ENCODE measurements at regions not wholly inside any gene's neighbourhood (a gene's known extent, or its start where the extent isn't known, plus 50 kb on each side); places are given as distances from the start of the nearest gene placed in this dataset.

DNA sequence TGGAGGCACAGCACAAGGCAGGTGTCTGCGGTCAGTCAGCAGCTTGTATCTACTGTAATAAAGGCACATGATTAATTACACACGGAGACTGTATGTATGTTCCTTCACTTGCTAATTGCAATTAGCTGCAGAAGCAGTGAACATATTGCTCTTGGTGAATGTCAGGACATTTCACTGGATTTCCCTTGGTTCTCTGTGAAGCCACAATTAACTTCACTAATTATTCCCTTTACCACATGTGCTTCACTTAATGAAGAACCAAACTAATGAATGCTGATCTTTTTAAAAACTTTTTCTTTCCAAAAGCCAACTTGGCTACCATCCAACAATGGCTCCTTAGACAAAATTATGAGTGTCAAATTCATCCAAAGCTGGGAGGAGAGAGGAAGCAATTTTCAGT, 290.7 kb downstream of the ADRA2A start:
- Histone ChIP-seq H3K27ac (no peak overlapping the region), H3K4me1 (no peaks in the 10 kb centered on the region), H3K27me3 (no peaks in the 10 kb centered on the region), H3K4me3 (no peak overlapping the region), H3K36me3 (no peaks in the 10 kb centered on the region), H3K9me3 (no peaks in the 10 kb centered on the region)
- 86 to 87% methylated on average over 2 of the region's 2 CpGs for WGBS, 2 donors
- no peak for TF ChIP-seq POLR2A (IDR thresholded peaks at IDR 0.05)
- TF ChIP-seq, protein P1, sequence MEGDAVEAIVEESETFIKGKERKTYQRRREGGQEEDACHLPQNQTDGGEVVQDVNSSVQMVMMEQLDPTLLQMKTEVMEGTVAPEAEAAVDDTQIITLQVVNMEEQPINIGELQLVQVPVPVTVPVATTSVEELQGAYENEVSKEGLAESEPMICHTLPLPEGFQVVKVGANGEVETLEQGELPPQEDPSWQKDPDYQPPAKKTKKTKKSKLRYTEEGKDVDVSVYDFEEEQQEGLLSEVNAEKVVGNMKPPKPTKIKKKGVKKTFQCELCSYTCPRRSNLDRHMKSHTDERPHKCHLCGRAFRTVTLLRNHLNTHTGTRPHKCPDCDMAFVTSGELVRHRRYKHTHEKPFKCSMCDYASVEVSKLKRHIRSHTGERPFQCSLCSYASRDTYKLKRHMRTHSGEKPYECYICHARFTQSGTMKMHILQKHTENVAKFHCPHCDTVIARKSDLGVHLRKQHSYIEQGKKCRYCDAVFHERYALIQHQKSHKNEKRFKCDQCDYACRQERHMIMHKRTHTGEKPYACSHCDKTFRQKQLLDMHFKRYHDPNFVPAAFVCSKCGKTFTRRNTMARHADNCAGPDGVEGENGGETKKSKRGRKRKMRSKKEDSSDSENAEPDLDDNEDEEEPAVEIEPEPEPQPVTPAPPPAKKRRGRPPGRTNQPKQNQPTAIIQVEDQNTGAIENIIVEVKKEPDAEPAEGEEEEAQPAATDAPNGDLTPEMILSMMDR (IDR thresholded peaks at IDR 0.05): no peak
- TF ChIP-seq EP300 (IDR thresholded peaks at IDR 0.05): no peak
- DNase-seq (ENCODE audit: low spot score in 2 of 2): no peak

- Histone ChIP-seq H3K36me3 (no peaks in the 10 kb centered on the region), H3K27ac (no peak overlapping the region), H3K4me1 (no peaks in the 10 kb centered on the region), H3K4me3 (no peak overlapping the region), H3K9me3 (no peaks in the 10 kb centered on the region), H3K27me3 (no peaks in the 10 kb centered on the region)
- TF ChIP-seq EP300 (IDR thresholded peaks at IDR 0.05) (no peak), POLR2A (IDR thresholded peaks at IDR 0.05) (no peak)
- TF ChIP-seq, protein P1 (IDR thresholded peaks at IDR 0.05): no peak
- 39 to 42% methylated on average over 3 of the region's 3 CpGs for WGBS, 2 donors
- no peak for DNase-seq (ENCODE audit: low spot score in 2 of 2)
Observed at GRCh38 chr10:111370101-111370500, 293.3 kb downstream of the ADRA2A start.

- H3K4me3 ChIP-seq: no peak overlapping the region
- H3K27ac ChIP-seq: no peak overlapping the region
- WGBS, 2 donors: 76% methylated on average over 1 of the region's 1 CpG
- TF ChIP-seq EP300 (IDR thresholded peaks at IDR 0.05) (no peak), POLR2A (IDR thresholded peaks at IDR 0.05) (no peak)
- TF ChIP-seq, protein P1 (IDR thresholded peaks at IDR 0.05): no peak
- H3K36me3 ChIP-seq: no peaks in the 10 kb centered on the region
- no peaks in the 10 kb centered on the region for H3K4me1 ChIP-seq
- no peaks in the 10 kb centered on the region for H3K9me3 ChIP-seq
- no peaks in the 10 kb centered on the region for H3K27me3 ChIP-seq
- DNase-seq (ENCODE audit: low spot score in 2 of 2): no peak
Observed at GRCh38 chr10:111373696-111374095, 296.9 kb downstream of the ADRA2A start.

DNA sequence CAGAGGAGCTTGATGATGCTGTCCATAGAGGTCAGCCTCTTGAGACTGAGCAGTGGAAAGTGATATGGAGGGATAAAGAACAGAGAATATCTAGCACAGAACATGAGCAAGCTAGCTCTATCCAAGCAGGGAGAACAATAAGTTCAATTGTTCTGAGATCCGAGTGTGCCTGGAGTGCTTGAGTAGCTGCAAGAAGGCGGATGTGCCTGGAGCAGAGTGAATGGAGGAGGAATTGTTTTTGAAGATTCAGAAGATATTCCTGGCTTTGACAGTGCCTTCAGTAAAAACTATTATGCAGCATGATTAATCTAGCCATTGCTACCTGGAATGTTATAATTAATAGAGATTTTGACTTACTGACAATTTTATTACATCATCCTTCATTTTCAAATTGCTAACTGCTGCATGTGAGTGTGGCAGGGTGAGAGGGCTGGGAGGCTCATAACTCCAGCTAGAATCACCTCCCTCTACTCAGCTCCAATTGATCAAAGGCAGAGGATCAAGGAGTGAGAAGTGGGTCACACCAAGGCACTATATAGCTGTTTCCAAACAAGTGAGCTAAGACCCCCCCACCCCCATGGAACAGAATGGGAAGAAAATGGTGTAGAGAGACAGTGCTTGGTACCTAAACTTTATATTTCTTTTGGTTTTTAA, 302.8 kb downstream of the ADRA2A start:
- DNase-seq (ENCODE audit: low spot score in 2 of 2): no peak
- Histone ChIP-seq H3K27ac (no peak overlapping the region), H3K4me1 (no peaks in the 10 kb centered on the region), H3K9me3 (no peaks in the 10 kb centered on the region), H3K27me3 (no peaks in the 10 kb centered on the region), H3K4me3 (no peak overlapping the region), H3K36me3 (no peaks in the 10 kb centered on the region)
- 51 to 56% methylated on average over 2 of the region's 2 CpGs for WGBS, 2 donors
- TF ChIP-seq EP300 (IDR thresholded peaks at IDR 0.05): no peak
- TF ChIP-seq, protein P1 (IDR thresholded peaks at IDR 0.05): no peak
- no peak for TF ChIP-seq POLR2A (IDR thresholded peaks at IDR 0.05)

GRCh38 chr10:111384556-111384955, 307.7 kb downstream of the ADRA2A start:
- H3K27ac ChIP-seq: no peak overlapping the region
- H3K27me3 ChIP-seq: no peaks in the 10 kb centered on the region

More at GRCh38 chr10:111384556-111384955, 307.7 kb downstream of the ADRA2A start:
- DNase-seq (ENCODE audit: low spot score in 2 of 2): no peak
- no peak overlapping the region for H3K4me3 ChIP-seq
- H3K9me3 ChIP-seq: no peaks in the 10 kb centered on the region
- H3K36me3 ChIP-seq: no peaks in the 10 kb centered on the region
- H3K4me1 ChIP-seq: no peaks in the 10 kb centered on the region
- TF ChIP-seq POLR2A (IDR thresholded peaks at IDR 0.05) (no peak), EP300 (IDR thresholded peaks at IDR 0.05) (no peak)
- TF ChIP-seq, protein P1 (IDR thresholded peaks at IDR 0.05): no peak
